Breast epithelium (tissue), 3 donors: ENCODE measurements at regions not wholly inside any gene's neighbourhood (a gene's known extent, or its start where the extent isn't known, plus 50 kb on each side); places are given as distances from the start of the nearest gene placed in this dataset.

Experiments
- POLR2A ChIP-seq: fragments of 450-650 bp; IDR thresholded peaks from one replicate; pipeline ENCODE4 v1.6.1; 2016; ENCODE audit warnings: antibody characterized with exemption, mild to moderate bottlenecking, moderate library complexity
- POLR2AphosphoS5 ChIP-seq, 3 donors: sonication (generic); formaldehyde crosslinking; IDR thresholded peaks; one replicate each; pipeline ENCODE4 v1.6.1; 2017; ENCODE audit warnings: antibody characterized with exemption in 3 of 3
- TF ChIP-seq, protein P1 (sequence below), 3 donors: fragments of 450-650 bp; IDR thresholded peaks; one replicate each; pipeline ENCODE4 v1.5.1; 2016 to 2017; ENCODE audit warnings: antibody characterized with exemption in 3 of 3, mild to moderate bottlenecking in 3 of 3, moderate library complexity in 3 of 3

DNA sequence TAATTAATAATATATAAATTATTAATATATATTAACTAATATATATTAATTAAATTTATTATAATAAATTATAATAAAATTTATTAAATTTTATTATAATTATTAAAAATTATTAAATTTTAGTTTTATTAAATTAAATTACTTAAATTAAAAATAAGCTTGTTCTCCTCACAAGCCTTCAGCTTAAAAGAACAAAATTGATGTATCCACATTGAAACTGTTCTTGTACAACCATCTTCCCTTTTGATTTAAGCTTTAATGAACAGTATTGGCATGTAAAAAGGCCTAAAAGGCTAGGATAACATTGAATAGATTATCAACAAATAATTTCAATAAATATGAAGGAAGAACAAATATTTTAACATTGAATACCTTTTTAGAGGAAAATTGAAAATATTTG lies 62.4 kb upstream of the XIRP2 start:
- TF ChIP-seq POLR2AphosphoS5 (IDR thresholded peaks at IDR 0.05) = no peak
- TF ChIP-seq, protein P1, sequence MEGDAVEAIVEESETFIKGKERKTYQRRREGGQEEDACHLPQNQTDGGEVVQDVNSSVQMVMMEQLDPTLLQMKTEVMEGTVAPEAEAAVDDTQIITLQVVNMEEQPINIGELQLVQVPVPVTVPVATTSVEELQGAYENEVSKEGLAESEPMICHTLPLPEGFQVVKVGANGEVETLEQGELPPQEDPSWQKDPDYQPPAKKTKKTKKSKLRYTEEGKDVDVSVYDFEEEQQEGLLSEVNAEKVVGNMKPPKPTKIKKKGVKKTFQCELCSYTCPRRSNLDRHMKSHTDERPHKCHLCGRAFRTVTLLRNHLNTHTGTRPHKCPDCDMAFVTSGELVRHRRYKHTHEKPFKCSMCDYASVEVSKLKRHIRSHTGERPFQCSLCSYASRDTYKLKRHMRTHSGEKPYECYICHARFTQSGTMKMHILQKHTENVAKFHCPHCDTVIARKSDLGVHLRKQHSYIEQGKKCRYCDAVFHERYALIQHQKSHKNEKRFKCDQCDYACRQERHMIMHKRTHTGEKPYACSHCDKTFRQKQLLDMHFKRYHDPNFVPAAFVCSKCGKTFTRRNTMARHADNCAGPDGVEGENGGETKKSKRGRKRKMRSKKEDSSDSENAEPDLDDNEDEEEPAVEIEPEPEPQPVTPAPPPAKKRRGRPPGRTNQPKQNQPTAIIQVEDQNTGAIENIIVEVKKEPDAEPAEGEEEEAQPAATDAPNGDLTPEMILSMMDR (IDR thresholded peaks at IDR 0.05) = no peak
- no peak for TF ChIP-seq POLR2A
